HG03196 (cell line): ENCODE measurements at regions not wholly inside any gene's neighbourhood (a gene's known extent, or its start where the extent isn't known, plus 50 kb on each side); places are given as distances from the start of the nearest gene placed in this dataset.
A peak's percentile ranks its signal among the peaks of the same experiment; 100 is the strongest.
"Not testable (repeated sequence)": the region's sequence is repeated elsewhere in the genome, so short reads cannot be mapped to it uniquely, and the experiment has no call there.

Source experiments
- ATAC-seq: cut with Tn5 transposase; IDR thresholded peaks from one replicate; pipeline ENCODE4 v1.9.1; 2021; ENCODE audit not compliant: unreplicated experiment

DNA sequence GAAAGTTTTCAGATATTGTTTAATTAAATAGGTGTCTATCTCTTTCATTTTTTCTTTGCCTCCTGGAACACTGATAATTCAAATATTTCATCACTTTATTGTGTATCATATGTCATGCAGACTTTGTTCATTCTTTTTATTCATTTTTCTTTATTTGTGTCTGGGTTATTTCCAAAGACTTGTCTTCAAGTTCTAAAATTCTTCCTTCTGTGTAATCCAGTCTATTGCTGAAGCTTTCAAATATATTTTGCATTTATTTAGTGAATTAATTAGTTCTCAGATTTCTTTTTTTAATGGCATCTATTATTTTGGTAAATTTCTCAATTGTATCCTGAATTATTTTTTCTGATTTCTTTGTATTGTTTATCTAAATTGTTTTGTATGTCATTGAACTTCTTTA is 70.1 kb downstream of the ZNF330 start:
- ATAC-seq: no peak

GRCh38 chr4:141294306-141294705 is 73.6 kb downstream of the ZNF330 start:
- ATAC-seq: no peak

- no peak for ATAC-seq
Measured at GRCh38 chr4:141301216-141301615, 80.5 kb downstream of the ZNF330 start.

GRCh38 chr4:141302924-141303323 is 82.2 kb downstream of the ZNF330 start:
- no peak for ATAC-seq

DNA sequence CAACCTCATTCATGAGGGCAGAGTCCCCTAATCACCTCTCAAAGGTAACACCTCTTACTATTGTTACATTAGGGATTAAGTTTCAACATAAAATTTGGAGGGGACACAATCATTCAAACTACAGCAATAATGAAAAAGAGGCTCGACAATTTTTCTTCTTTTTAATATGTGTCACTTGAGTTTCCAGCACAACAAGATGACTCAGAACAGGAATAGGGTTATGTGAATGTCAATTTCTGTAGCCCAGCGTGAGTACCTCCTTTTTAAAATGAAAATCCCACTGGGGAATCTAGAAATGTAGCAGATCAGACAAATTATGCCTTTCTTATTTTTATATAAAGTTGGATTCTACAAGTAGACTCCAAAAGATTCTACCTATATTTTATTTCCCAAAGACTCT is 83.7 kb downstream of the ZNF330 start:
- ATAC-seq: no peak

DNA sequence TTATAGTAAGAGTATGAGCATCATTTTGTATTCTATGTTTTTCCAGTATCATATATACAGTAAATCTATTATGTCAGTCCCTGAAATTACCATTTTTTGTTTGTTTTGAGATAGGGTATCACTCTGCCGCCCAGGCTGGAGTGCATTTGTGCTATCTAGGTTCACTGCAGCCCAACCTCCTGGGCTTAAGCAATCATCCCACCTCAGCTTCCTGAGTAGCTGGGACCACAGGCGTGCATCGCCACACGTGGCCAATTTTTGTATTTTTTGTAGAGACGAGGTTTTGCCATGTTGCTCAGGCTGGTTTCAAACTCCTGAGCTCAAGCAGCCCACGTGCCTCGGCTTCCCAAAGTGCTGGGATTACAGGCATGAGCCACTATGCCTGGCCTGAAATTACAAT is 85.6 kb downstream of the ZNF330 start:
- no peak for ATAC-seq

DNA sequence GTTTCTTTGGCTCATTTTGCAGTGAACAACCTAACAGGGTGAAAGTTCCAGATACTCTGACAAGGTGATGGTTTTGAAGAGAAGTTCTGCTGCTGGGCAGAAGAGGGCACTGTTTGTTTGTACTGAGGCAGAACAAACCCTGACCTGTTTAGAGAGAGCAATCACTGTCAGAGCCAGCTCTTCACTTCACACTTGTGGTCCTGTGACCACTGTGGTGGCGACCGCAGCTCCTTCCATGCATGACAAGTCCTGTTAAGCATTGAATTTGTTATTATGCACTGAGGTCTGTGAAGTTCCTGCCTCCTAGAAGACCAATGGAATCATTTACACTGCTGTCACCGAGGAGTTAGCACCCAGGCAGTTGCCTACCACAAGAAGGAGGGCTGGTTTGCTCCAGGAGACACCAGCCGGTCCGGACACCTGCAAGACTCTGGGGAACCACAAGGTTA is 86.6 kb downstream of the ZNF330 start:
- ATAC-seq: peak; percentile 100

GRCh38 chr4:141309874-141310273 is 89.2 kb downstream of the ZNF330 start:
- no peak for ATAC-seq

DNA sequence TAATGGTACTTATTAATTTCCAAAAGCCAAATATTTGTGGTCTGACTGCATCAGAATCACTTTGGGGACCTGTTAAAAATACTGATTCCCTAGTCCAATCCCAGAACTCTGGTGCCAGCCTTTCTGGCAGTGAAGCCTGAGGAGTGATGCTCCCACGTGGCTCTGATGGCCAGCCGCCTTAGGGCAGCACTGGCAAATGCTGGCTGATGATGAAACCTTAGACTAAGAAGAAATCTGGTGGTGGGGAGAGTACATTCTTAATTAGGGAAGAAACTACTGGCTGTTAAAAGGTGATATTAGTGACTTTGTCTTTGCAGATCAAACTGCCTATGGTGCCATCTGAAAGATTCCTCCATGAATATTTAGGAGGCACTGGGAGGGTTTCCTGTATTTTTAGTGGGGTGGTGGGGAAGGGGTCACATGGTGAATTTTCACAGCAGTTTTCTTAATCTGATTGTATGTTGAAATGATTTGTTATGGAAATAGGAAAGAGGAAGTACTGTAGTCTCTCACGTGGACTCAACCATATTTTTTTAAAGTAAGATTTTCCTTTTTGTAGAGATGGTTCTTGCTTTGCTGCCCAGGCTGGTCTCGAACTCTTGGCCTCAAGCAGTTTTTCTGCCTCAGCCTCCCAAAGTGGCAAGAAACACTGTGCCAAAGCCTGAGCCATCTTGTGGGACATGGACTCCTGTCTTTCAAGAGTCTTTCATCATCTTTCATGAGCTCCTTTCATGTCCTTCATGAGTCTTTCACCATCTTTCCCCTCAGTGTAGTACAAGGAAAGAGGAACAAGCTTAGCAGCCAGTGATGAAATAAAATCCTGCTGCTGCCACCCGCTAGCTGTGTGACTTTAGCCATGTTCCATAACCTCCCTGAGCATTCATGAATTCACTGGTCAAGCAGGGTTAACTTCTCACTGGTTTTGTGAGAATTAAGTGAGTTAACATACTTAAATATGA is 90.8 kb downstream of the ZNF330 start:
- ATAC-seq: no peak

DNA sequence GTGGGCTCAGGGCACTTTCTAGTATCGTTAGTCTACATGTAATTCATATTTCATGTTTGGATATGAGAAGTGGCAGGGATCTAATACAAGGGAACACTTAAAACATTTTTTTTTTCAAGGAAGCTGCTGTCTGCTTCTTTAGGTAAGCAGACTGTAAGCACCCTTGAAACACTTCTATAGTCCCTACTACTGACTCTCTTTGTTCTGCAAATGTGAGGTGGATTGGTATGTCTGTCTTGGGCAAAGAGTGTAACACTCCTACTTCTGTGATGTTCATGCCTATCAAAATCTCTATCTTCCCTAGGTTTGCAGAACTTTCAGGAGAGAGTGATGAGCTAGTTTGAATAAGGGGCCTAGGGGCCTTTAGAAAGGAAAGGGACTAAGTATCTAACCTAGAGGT is 93.9 kb downstream of the ZNF330 start:
- ATAC-seq: no peak

GRCh38 chr4:141328560-141329173 is 108.0 kb downstream of the ZNF330 start:
- no peak for ATAC-seq

GRCh38 chr4:141329174-141329569 is 108.5 kb downstream of the ZNF330 start:
- ATAC-seq: no peak

GRCh38 chr4:141330616-141331015 is 109.9 kb downstream of the ZNF330 start:
- ATAC-seq: no peak

- ATAC-seq: no peak
Measured at GRCh38 chr4:141331534-141332358, 111.1 kb downstream of the ZNF330 start.

GRCh38 chr4:141332359-141333181 is 111.9 kb downstream of the ZNF330 start:
- not testable (repeated sequence) for ATAC-seq

DNA sequence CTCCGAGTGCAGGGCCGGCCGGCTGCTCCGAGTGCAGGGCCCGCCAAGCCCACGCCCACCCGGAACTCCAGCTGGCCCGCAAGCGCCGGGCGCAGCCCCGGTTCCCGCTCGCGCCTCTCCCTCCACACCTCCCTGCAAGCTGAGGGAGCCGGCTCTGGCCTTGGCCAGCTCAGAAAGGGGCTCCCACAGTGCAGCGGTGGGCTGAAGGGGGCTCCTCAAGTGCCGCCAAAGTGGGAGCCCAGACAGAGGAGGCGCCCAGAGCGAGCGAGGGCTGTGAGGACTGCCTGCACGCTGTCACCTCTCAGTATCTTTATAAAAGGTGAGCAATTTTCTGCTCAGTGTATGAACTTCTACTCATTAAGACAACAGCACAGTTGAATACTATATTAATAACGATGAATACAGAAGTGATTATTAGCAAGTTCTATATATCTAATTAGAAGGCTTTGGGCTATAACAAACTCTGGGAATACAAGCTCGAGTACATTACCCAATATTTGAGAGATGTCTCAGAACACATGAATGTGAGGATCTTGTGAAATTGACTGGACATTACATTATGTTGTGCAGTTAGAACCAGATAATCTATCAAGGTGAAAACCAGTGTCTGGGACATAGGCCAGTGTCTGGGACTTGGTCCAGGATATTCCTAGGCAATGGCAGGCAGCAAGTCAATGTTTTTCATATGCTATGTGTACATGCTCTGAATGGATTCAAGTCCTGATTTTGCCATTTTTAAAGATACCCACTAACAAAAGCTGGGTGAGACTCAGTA is 112.9 kb downstream of the ZNF330 start:
- ATAC-seq: not testable (repeated sequence)

GRCh38 chr4:141335166-141335565 is 114.5 kb downstream of the ZNF330 start:
- no peak for ATAC-seq

- no peak for ATAC-seq
Measured at GRCh38 chr4:141338238-141338637, 117.5 kb downstream of the ZNF330 start.

DNA sequence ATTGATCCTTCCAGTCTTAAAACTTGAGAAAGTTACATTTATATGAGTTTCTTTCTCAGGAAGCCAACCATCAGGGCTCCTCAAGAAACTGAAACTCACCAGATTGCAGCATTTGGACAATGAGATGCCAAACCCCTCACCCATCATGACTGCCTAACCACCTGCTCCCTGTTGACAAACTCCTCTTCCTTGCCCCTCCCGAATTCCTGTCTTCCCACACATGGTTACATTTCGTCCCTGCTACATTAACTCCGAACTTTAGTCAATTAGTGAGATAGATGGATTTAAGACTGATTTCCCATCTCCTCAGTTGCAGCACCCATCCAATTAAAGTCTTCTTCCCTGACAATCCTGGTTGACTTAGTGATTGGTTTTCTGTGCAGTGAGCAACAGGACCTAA is 118.7 kb downstream of the ZNF330 start:
- ATAC-seq: no peak

DNA sequence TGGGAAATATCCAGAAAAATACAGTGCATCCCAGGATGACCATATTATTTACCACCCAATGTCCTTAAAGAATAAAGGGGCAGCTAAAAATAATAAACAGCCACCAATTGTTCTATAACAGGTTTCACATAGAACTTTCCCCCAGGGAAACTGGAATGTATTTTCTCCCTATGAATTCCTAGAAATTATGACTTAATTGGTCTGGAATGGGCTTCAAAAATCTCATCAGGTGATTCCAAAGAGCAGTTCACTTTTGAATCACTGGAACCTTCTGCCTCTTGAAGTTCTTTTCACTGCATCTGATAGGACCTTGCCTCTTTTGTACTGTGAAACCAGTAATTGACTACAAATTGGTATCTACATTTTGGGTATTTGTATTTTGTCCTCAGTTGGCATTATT is 119.3 kb downstream of the ZNF330 start:
- ATAC-seq: no peak
